ENCODE measurements at regions not wholly inside any gene's neighbourhood (a gene's known extent, or its start where the extent isn't known, plus 50 kb on each side); places are given as distances from the start of the nearest gene placed in this dataset.

DNA sequence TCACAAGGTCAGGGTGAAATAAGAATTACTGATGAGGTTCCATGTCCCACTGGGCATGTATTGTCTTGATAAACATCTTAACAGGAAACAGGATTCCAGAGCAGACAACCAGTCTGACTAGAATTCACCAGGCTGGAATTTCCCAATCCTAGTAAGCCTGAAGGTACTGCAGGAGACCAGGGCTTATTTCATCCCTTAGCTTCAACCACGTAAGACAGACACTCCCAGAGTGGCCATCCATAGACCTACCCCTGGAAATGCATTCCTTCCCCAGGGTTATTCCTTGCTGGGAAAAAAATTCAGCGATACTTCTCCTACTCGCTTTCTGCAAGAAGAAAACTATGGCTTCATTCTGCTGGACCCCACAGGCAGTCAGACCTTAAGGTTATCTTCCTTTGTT is 785.4 kb downstream of the NR2F1-AS1 start:
- TF ChIP-seq, protein P1, sequence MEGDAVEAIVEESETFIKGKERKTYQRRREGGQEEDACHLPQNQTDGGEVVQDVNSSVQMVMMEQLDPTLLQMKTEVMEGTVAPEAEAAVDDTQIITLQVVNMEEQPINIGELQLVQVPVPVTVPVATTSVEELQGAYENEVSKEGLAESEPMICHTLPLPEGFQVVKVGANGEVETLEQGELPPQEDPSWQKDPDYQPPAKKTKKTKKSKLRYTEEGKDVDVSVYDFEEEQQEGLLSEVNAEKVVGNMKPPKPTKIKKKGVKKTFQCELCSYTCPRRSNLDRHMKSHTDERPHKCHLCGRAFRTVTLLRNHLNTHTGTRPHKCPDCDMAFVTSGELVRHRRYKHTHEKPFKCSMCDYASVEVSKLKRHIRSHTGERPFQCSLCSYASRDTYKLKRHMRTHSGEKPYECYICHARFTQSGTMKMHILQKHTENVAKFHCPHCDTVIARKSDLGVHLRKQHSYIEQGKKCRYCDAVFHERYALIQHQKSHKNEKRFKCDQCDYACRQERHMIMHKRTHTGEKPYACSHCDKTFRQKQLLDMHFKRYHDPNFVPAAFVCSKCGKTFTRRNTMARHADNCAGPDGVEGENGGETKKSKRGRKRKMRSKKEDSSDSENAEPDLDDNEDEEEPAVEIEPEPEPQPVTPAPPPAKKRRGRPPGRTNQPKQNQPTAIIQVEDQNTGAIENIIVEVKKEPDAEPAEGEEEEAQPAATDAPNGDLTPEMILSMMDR (IDR thresholded peaks at IDR 0.05), result no peak
- no peak for TF ChIP-seq ZFX (IDR thresholded peaks at IDR 0.05; ENCODE audit: borderline replicate concordance)
